ENCODE measurements at regions not wholly inside any gene's neighbourhood (a gene's known extent, or its start where the extent isn't known, plus 50 kb on each side); places are given as distances from the start of the nearest gene placed in this dataset.
"Not testable (repeated sequence)": the region's sequence is repeated elsewhere in the genome, so short reads cannot be mapped to it uniquely, and the experiment has no call there.

GRCh38 chr13:91236182-91236581 is 111.3 kb upstream of the MIR17HG start:
- no peak for DNase-seq

GRCh38 chr13:91236921-91237320 is 110.6 kb upstream of the MIR17HG start:
- no peak for DNase-seq

GRCh38 chr13:91238036-91238435 is 109.5 kb upstream of the MIR17HG start:
- no peak for DNase-seq

GRCh38 chr13:91240341-91240740 is 107.1 kb upstream of the MIR17HG start:
- DNase-seq: no peak

GRCh38 chr13:91241221-91241933 is 106.1 kb upstream of the MIR17HG start:
- no peak for DNase-seq

GRCh38 chr13:91242652-91243051 is 104.8 kb upstream of the MIR17HG start:
- DNase-seq: no peak

GRCh38 chr13:91245288-91245687 is 102.2 kb upstream of the MIR17HG start:
- no peak for DNase-seq

GRCh38 chr13:91247768-91248167 is 99.7 kb upstream of the MIR17HG start:
- DNase-seq: no peak

GRCh38 chr13:91248249-91248648 is 99.2 kb upstream of the MIR17HG start:
- DNase-seq: no peak

GRCh38 chr13:91249370-91249769 is 98.1 kb upstream of the MIR17HG start:
- DNase-seq: no peak

GRCh38 chr13:91249861-91250260 is 97.6 kb upstream of the MIR17HG start:
- DNase-seq: no peak

- not testable (repeated sequence) for DNase-seq
These were observed 95.9 kb upstream of the MIR17HG start for GRCh38 chr13:91251573-91251972.

- DNase-seq: no peak
These were observed 83.0 kb upstream of the MIR17HG start for GRCh38 chr13:91264484-91264883.

- DNase-seq: no peak
These were observed 78.2 kb upstream of the MIR17HG start for GRCh38 chr13:91269237-91269636.

- no peak for DNase-seq
These were observed 77.5 kb upstream of the MIR17HG start for GRCh38 chr13:91270031-91270430.

- no peak for DNase-seq
These were observed 75.2 kb upstream of the MIR17HG start for GRCh38 chr13:91272235-91272777.

- DNase-seq: no peak
These were observed 73.8 kb upstream of the MIR17HG start for GRCh38 chr13:91273675-91274074.

GRCh38 chr13:91277013-91277676 is 70.3 kb upstream of the MIR17HG start:
- DNase-seq: no peak

GRCh38 chr13:91278291-91278690 is 69.2 kb upstream of the MIR17HG start:
- no peak for DNase-seq

GRCh38 chr13:91278888-91279287 is 68.6 kb upstream of the MIR17HG start:
- DNase-seq: no peak

GRCh38 chr13:91280801-91281200 is 66.7 kb upstream of the MIR17HG start:
- DNase-seq: no peak

- DNase-seq: no peak
These were observed 63.2 kb upstream of the MIR17HG start for GRCh38 chr13:91284335-91284734.

- no peak for DNase-seq
These were observed 61.2 kb upstream of the MIR17HG start for GRCh38 chr13:91286317-91286716.

- DNase-seq: no peak
These were observed 56.4 kb upstream of the MIR17HG start for GRCh38 chr13:91291078-91291477.

Data from NCI-H1092 (cell line).